ENCODE measurements at regions not wholly inside any gene's neighbourhood (a gene's known extent, or its start where the extent isn't known, plus 50 kb on each side); places are given as distances from the start of the nearest gene placed in this dataset.
A peak's percentile ranks its signal among the peaks of the same experiment; 100 is the strongest.

GRCh38 chr2:120401275-120402066 lies 55.5 kb downstream of the INHBB start:
- Mint-ChIP-seq H3K27ac (no peak overlapping the region), H3K4me1 (no peaks in the 10 kb centered on the region), H3K9me3 (peaks cover 0 to 4% (median 2%) of the 10 kb centered on the region in 3 donors), H3K4me3 (no peak overlapping the region), H3K27me3 (peaks cover 15% of the 10 kb centered on the region), H3K36me3 (no peaks in the 10 kb centered on the region)

- Mint-ChIP-seq H3K4me3 (no peak overlapping the region), H3K4me1 (no peaks in the 10 kb centered on the region), H3K27me3 (peaks cover 13% of the 10 kb centered on the region), H3K9me3 (peaks cover 0 to 4% (median 2%) of the 10 kb centered on the region in 3 donors), H3K27ac (no peak overlapping the region), H3K36me3 (no peaks in the 10 kb centered on the region)
These were observed 56.1 kb downstream of the INHBB start for GRCh38 chr2:120402067-120402433.

- Mint-ChIP-seq H3K4me3 (no peak overlapping the region), H3K9me3 (peaks cover 0 to 5% (median 2%) of the 10 kb centered on the region in 3 donors), H3K27ac (no peak overlapping the region), H3K4me1 (no peaks in the 10 kb centered on the region), H3K27me3 (peaks cover 13% of the 10 kb centered on the region), H3K36me3 (no peaks in the 10 kb centered on the region)
These were observed 56.6 kb downstream of the INHBB start for GRCh38 chr2:120402508-120402907.

- H3K9me3 Mint-ChIP-seq = peaks cover 0 to 8% (median 2%) of the 10 kb centered on the region in 3 donors
- H3K36me3 Mint-ChIP-seq = no peaks in the 10 kb centered on the region
- peaks cover 8% of the 10 kb centered on the region for H3K27me3 Mint-ChIP-seq
- H3K27ac Mint-ChIP-seq = no peak overlapping the region
- H3K4me3 Mint-ChIP-seq = no peak overlapping the region
- no peaks in the 10 kb centered on the region for H3K4me1 Mint-ChIP-seq
These were observed 57.3 kb downstream of the INHBB start for GRCh38 chr2:120403261-120403660.

GRCh38 chr2:120403676-120404075 lies 57.7 kb downstream of the INHBB start:
- Mint-ChIP-seq H3K27me3 (peaks cover 8% of the 10 kb centered on the region), H3K4me1 (no peaks in the 10 kb centered on the region), H3K9me3 (peaks cover 0 to 8% (median 2%) of the 10 kb centered on the region in 3 donors), H3K36me3 (no peaks in the 10 kb centered on the region), H3K27ac (no peak overlapping the region), H3K4me3 (no peak overlapping the region)

- Mint-ChIP-seq H3K27ac (no peak overlapping the region), H3K36me3 (no peaks in the 10 kb centered on the region), H3K4me3 (no peak overlapping the region), H3K27me3 (peaks cover 8% of the 10 kb centered on the region), H3K4me1 (no peaks in the 10 kb centered on the region), H3K9me3 (peaks cover 0 to 8% (median 2%) of the 10 kb centered on the region in 3 donors)
These were observed 58.3 kb downstream of the INHBB start for GRCh38 chr2:120404274-120404673.

- Mint-ChIP-seq H3K27ac (no peak overlapping the region), H3K9me3 (peaks cover 0 to 12% (median 2%) of the 10 kb centered on the region in 3 donors), H3K36me3 (no peaks in the 10 kb centered on the region), H3K4me3 (peak overlapping the region in 1 of 4 donors; percentile 36), H3K4me1 (no peaks in the 10 kb centered on the region), H3K27me3 (peaks cover 4% of the 10 kb centered on the region)
These were observed 59.2 kb downstream of the INHBB start for GRCh38 chr2:120404941-120405758.

- H3K36me3 Mint-ChIP-seq = no peaks in the 10 kb centered on the region
- H3K27me3 Mint-ChIP-seq = peaks cover 4% of the 10 kb centered on the region
- H3K4me1 Mint-ChIP-seq = no peaks in the 10 kb centered on the region
- H3K4me3 Mint-ChIP-seq = no peak overlapping the region
- H3K9me3 Mint-ChIP-seq = peaks cover 0 to 13% (median 2%) of the 10 kb centered on the region in 3 donors
- H3K27ac Mint-ChIP-seq = no peak overlapping the region
These were observed 59.8 kb downstream of the INHBB start for GRCh38 chr2:120405759-120406099.

- H3K4me3 Mint-ChIP-seq = no peak overlapping the region
- no peak overlapping the region for H3K27ac Mint-ChIP-seq
These were observed 60.6 kb downstream of the INHBB start for GRCh38 chr2:120406566-120406965.

GRCh38 chr2:120410487-120410886 lies 64.6 kb downstream of the INHBB start:
- Mint-ChIP-seq H3K27ac (no peak overlapping the region), H3K9me3 (peaks cover 2 to 14% (median 5%) of the 10 kb centered on the region in 3 donors), H3K4me1 (no peaks in the 10 kb centered on the region), H3K36me3 (no peaks in the 10 kb centered on the region), H3K4me3 (no peak overlapping the region), H3K27me3 (peaks cover 5% of the 10 kb centered on the region)

More at GRCh38 chr2:120406566-120406965, 60.6 kb downstream of the INHBB start:
- peaks cover 0 to 11% (median 4%) of the 10 kb centered on the region in 3 donors for H3K9me3 Mint-ChIP-seq
- H3K27me3 Mint-ChIP-seq = peaks cover 4% of the 10 kb centered on the region
- H3K36me3 Mint-ChIP-seq = no peaks in the 10 kb centered on the region
- H3K4me1 Mint-ChIP-seq = no peaks in the 10 kb centered on the region

GRCh38 chr2:120415060-120415459 lies 69.1 kb downstream of the INHBB start:
- H3K27ac Mint-ChIP-seq = no peak overlapping the region
- peaks cover 5% of the 10 kb centered on the region for H3K27me3 Mint-ChIP-seq
- H3K36me3 Mint-ChIP-seq = peaks cover 1% of the 10 kb centered on the region
- H3K4me1 Mint-ChIP-seq = no peaks in the 10 kb centered on the region
- no peak overlapping the region for H3K4me3 Mint-ChIP-seq
- peaks cover 2 to 7% (median 5%) of the 10 kb centered on the region in 3 donors for H3K9me3 Mint-ChIP-seq

GRCh38 chr2:120415728-120416509 lies 70.0 kb downstream of the INHBB start:
- no peak overlapping the region for H3K4me3 Mint-ChIP-seq
- H3K27ac Mint-ChIP-seq = no peak overlapping the region
- peaks cover 2 to 5% (median 5%) of the 10 kb centered on the region in 3 donors for H3K9me3 Mint-ChIP-seq
- H3K27me3 Mint-ChIP-seq = peaks cover 5% of the 10 kb centered on the region
- H3K36me3 Mint-ChIP-seq = peaks cover 1% of the 10 kb centered on the region
- no peaks in the 10 kb centered on the region for H3K4me1 Mint-ChIP-seq

- Mint-ChIP-seq H3K27ac (no peak overlapping the region), H3K9me3 (peaks cover 0 to 1% (median 0%) of the 10 kb centered on the region in 3 donors), H3K27me3 (peaks cover 5% of the 10 kb centered on the region), H3K36me3 (peaks cover 1% of the 10 kb centered on the region), H3K4me1 (no peaks in the 10 kb centered on the region), H3K4me3 (no peak overlapping the region)
These were observed 72.3 kb downstream of the INHBB start for GRCh38 chr2:120418174-120418787.

- Mint-ChIP-seq H3K27ac (no peak overlapping the region), H3K27me3 (peaks cover 5% of the 10 kb centered on the region), H3K4me3 (no peak overlapping the region), H3K9me3 (peaks cover 0 to 4% (median 0%) of the 10 kb centered on the region in 3 donors), H3K36me3 (peaks cover 1% of the 10 kb centered on the region), H3K4me1 (no peaks in the 10 kb centered on the region)
These were observed 73.1 kb downstream of the INHBB start for GRCh38 chr2:120419073-120419472.

Data from IgD-negative memory B cell (primary cell).